ENCODE measurements at regions not wholly inside any gene's neighbourhood (a gene's known extent, or its start where the extent isn't known, plus 50 kb on each side); places are given as distances from the start of the nearest gene placed in this dataset.
A peak's percentile ranks its signal among the peaks of the same experiment; 100 is the strongest.

GRCh38 chr2:226478109-226478809 is 321.4 kb downstream of the IRS1 start (continued):
- 0 out of 2 replicates have a peak, but pooled peaks have one; percentile 28 for TF ChIP-seq ZNF205 (CRISPR knock-in tag; IDR thresholded peaks at IDR 0.05)
- no peak for TF ChIP-seq ZNF841 (CRISPR knock-in tag; IDR thresholded peaks at IDR 0.05; ENCODE audit: borderline replicate concordance)
- TF ChIP-seq ZNF761 (CRISPR knock-in tag; conservative IDR thresholded peaks at IDR 0.05): no peak
- no peak for TF ChIP-seq JDP2 (CRISPR knock-in tag; IDR thresholded peaks at IDR 0.05; ENCODE audit: borderline replicate concordance)
- TF ChIP-seq ZNF629 (CRISPR knock-in tag; conservative IDR thresholded peaks at IDR 0.05): no peak
- peak; percentile 55 for TF ChIP-seq MIER2 (CRISPR knock-in tag; IDR thresholded peaks at IDR 0.05)
- TF ChIP-seq, protein P1, sequence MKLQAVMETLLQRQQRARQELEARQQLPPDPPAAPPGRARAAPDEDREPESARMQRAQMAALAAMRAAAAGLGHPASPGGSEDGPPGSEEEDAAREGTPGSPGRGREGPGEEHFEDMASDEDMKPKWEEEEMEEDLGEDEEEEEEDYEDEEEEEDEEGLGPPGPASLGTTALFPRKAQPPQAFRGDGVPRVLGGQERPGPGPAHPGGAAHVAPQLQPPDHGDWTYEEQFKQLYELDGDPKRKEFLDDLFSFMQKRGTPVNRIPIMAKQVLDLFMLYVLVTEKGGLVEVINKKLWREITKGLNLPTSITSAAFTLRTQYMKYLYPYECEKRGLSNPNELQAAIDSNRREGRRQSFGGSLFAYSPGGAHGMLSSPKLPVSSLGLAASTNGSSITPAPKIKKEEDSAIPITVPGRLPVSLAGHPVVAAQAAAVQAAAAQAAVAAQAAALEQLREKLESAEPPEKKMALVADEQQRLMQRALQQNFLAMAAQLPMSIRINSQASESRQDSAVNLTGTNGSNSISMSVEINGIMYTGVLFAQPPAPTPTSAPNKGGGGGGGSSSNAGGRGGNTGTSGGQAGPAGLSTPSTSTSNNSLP (IDR thresholded peaks at IDR 0.05; ENCODE audit: low read depth, low read length): peak; percentile 78
- no peak for TF ChIP-seq ZNF260 (CRISPR knock-in tag; IDR thresholded peaks at IDR 0.05; ENCODE audit: borderline replicate concordance, low read depth)
- TF ChIP-seq, protein P2, sequence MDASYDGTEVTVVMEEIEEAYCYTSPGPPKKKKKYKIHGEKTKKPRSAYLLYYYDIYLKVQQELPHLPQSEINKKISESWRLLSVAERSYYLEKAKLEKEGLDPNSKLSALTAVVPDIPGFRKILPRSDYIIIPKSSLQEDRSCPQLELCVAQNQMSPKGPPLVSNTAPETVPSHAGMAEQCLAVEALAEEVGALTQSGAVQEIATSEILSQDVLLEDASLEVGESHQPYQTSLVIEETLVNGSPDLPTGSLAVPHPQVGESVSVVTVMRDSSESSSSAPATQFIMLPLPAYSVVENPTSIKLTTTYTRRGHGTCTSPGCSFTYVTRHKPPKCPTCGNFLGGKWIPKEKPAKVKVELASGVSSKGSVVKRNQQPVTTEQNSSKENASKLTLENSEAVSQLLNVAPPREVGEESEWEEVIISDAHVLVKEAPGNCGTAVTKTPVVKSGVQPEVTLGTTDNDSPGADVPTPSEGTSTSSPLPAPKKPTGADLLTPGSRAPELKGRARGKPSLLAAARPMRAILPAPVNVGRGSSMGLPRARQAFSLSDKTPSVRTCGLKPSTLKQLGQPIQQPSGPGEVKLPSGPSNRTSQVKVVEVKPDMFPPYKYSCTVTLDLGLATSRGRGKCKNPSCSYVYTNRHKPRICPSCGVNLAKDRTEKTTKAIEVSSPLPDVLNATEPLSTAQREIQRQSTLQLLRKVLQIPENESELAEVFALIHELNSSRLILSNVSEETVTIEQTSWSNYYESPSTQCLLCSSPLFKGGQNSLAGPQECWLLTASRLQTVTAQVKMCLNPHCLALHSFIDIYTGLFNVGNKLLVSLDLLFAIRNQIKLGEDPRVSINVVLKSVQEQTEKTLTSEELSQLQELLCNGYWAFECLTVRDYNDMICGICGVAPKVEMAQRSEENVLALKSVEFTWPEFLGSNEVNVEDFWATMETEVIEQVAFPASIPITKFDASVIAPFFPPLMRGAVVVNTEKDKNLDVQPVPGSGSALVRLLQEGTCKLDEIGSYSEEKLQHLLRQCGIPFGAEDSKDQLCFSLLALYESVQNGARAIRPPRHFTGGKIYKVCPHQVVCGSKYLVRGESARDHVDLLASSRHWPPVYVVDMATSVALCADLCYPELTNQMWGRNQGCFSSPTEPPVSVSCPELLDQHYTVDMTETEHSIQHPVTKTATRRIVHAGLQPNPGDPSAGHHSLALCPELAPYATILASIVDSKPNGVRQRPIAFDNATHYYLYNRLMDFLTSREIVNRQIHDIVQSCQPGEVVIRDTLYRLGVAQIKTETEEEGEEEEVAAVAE (CRISPR knock-in tag; IDR thresholded peaks at IDR 0.05; ENCODE audit: borderline replicate concordance): peak; percentile 80; the same call in 1 of the 2 replicates
- TF ChIP-seq HDAC1 (CRISPR knock-in tag; IDR thresholded peaks at IDR 0.05): peak; percentile 46; the same call in 1 of the 2 replicates
- TF ChIP-seq BRCA1 (CRISPR knock-in tag; IDR thresholded peaks at IDR 0.05): peak; percentile 67; the same call in 1 of the 2 replicates
- peak; percentile 75; the same call in 1 of the 2 replicates for TF ChIP-seq CBX5 (CRISPR knock-in tag; IDR thresholded peaks at IDR 0.05; ENCODE audit: borderline replicate concordance)
- TF ChIP-seq THYN1 (CRISPR knock-in tag; IDR thresholded peaks at IDR 0.05; ENCODE audit: borderline replicate concordance, low read depth): no peak
- TF ChIP-seq ARID2 (CRISPR knock-in tag; IDR thresholded peaks at IDR 0.05; ENCODE audit: borderline replicate concordance): 0 out of 2 replicates have a peak, but pooled peaks have one; percentile 65
- TF ChIP-seq PAWR (CRISPR knock-in tag; IDR thresholded peaks at IDR 0.05; ENCODE audit: borderline replicate concordance): no peak
